SW 1271 (cell line): ENCODE measurements at regions not wholly inside any gene's neighbourhood (a gene's known extent, or its start where the extent isn't known, plus 50 kb on each side); places are given as distances from the start of the nearest gene placed in this dataset.
"Not testable (repeated sequence)": the region's sequence is repeated elsewhere in the genome, so short reads cannot be mapped to it uniquely, and the experiment has no call there.

ENCODE experiments used
- DNase-seq, 2 experiments: peaks; one replicate each; lab custom pipeline; 2025; lab: John Stamatoyannopoulos, UW

DNA sequence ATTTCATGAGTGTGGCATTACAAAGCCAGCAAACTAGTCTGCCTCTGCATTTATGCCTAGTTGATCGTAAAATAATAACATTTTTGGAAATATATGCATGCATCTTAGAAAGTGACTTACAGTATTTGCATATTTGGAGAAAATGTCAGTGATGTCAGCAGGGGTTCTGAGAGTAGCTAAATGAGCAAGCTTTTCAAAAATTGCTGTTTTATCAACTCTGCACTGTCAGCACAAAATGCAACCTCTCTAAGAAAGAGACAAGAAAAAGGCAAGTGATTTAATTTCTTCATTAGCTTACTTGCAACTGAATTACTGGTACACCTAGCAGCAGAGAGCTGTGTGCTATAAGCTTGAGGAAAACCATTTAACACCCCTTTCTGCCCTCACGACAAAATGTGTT lies 632.5 kb upstream of the MMS22L start:
- no peak for DNase-seq

DNA sequence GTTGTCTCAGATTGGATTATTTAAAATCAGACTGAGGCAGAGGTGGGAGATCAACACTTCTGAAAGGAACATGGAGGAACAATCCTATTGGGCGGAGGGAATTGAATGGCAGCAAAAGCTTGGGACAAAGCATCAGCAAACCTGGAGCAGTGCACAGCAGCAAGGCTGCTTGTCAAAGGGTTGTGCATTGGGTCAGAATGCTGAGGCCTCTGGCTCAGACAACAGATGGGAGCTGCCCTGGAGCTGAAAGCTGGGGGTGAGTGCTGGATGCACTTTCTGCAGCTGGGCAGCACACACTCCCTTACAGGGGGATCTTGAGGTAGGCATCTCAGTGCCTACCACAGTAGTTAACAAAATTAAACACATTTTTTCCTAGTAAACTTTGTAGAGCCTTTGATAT lies 634.4 kb upstream of the MMS22L start:
- no peak for DNase-seq

DNA sequence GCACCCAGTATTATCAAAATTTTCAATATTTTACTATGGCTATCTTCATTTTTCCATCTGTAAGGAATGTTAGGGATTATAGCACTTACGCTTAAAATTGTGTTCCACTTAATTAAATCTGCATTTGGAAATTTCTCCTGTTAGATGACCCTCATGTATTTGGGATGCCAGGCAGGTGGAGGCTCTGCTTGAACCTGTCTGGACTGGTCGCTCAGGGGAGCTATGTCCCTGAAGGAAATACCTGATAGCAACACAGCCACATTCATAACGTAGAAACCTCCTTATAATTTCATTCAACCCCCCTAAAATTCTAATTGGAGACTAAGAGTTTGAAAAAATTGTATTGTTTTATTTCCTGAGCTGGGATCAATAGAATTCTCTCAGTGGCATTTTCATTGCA lies 636.0 kb upstream of the MMS22L start:
- DNase-seq: no peak

DNA sequence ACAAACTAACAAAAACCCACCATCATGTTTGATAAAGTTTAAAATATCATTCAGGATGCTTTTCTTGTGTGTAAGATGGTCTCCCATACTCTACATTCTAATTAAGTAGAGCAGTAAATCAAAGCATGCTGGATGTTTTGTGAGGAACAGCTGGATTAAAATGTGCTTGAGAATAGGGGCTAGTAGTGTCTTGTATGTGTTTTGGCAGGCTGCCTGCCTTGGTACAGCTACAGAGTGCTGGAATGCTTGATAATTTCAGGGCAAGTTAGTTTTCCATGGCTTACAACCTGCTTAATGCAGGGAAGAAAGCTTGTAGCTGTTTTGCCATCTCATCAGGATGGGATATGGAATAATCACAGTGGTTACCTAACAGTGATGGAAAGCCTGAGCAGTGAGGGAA lies 636.6 kb upstream of the MMS22L start:
- no peak for DNase-seq

DNA sequence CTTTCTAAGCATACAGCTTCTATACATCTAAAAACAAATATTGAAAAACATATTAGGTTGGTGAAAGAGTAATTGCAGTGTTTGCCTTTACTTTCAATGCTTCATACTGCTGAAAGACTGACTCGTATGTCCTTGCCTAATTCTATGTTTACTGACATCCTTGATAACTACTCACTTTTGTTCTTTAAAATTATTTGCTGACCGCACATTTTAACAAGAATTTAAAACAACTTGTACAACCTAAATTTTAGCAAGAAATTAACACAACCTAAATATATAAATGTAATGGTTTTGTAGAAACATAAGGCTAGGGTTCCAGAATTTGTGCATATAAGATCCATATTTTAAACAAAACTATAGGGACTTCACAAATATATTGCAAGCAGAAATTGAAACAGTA lies 640.2 kb upstream of the MMS22L start:
- DNase-seq: no peak

DNA sequence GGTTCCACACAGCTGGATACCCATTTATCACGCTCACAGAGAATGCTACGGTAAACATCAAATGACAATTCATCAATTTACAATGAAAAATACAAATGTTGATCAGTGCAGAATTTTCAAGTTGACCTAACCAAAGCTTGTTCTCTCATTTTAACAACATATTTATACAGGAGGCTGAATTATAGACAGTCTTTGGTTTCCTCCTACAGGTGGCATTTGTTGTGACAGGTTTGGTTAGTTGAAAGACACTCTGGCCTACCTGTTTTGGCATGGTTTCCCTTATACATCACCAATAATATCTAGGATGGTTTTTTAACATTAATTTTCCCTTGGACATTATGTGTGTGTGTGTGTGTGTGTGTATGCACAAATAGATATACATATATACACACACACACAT lies 642.5 kb upstream of the MMS22L start:
- DNase-seq: no peak

DNA sequence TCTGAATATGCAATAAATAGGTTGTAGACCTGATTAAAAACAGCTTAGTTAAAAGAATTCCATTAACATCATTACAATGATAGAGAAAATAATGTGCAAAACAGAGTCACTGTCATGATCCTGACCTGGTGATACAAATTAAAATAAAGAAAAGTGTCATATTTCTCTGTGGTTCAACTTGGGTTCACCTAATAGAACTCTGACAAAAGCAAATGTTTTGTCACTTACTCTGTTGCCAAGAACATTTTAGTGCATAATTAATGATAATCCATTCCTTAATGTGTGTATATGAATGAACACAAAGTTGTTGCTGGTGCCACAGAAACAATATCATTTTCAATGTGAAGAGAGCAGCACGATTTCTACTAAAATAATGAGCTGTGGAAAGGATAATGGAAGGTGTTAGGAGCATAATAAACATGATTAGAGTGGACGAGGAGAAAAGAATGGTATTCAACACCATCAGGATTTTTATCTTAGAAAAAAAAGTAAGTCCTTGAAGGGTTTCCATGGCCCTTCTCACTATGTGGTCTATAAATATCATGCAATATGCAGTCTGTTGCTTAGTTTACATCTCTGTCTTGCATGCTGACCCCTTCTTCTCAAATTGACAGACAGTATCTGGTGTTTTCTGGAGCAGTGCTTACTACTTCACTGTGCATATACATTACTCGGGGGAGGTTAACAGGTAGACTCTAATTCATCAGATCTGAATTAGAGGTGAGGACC lies 656.6 kb upstream of the MMS22L start:
- no peak for DNase-seq

GRCh38 chr6:97947841-97948240 lies 664.8 kb upstream of the MMS22L start:
- DNase-seq: peak; percentile 36 to 88

DNA sequence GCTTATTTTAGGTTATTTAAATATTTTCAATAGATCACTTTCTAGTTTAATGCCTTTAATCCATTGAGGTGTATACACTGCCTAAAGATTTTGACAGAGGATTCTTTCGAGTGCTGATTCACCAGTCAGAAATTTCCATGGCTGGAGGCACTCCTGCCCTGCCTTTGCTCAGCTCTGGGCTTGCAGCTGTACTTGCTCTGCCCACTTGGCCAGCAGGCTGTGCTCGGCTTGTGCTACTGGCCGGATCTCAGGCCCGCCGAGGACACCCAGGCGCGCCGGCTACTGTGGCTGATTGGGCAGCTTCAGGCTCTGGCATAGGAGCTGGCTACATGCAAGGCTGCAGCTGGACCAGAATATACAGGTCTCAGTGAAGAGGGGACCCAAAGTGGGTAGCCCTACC lies 675.1 kb upstream of the MMS22L start:
- no peak for DNase-seq

DNA sequence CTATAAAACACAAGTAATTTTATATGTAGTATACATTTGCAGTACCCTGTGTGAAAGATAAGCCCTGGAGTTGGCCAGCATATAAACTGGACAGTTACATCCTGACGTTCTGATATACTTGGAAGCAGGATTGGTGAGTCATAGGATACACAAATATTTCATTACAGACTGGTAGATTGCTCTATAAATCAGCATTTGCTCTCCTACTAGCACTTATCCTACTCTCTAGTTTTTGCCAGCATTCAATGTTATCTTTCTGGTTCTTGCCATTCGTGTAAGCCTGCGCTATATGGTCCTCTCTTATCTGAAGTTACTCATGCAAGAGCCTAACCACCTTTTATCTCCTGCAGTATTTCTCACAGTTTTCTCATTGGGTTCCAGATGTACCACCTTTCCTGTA lies 680.2 kb upstream of the MMS22L start:
- no peak for DNase-seq

GRCh38 chr6:97969065-97969464 lies 686.0 kb upstream of the MMS22L start:
- DNase-seq: no peak

GRCh38 chr6:97977084-97977483 lies 694.1 kb upstream of the MMS22L start:
- no peak for DNase-seq

- no peak for DNase-seq
These were observed 695.8 kb upstream of the MMS22L start for GRCh38 chr6:97978855-97979271.

DNA sequence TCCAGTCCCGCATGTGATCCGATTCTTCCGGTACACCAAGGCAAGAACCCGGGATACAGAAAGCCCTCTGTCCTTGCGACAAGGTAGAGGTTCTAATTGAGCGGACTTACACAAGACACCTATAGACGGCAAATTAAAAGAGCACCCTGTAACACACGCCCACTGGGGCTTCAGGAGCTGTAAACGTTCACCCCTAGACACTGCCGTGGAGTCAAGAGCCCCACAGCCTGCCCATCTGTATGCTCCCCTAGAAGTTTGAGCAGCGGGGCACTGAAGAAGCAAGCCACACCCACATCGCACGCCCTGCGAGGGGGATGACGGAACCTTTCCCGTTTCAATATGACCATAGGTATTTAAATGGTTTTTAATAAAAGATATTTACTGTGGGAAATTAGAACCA lies 696.3 kb upstream of the MMS22L start:
- not testable (repeated sequence) for DNase-seq

GRCh38 chr6:97989451-97989850 lies 706.4 kb upstream of the MMS22L start:
- DNase-seq: no peak

DNA sequence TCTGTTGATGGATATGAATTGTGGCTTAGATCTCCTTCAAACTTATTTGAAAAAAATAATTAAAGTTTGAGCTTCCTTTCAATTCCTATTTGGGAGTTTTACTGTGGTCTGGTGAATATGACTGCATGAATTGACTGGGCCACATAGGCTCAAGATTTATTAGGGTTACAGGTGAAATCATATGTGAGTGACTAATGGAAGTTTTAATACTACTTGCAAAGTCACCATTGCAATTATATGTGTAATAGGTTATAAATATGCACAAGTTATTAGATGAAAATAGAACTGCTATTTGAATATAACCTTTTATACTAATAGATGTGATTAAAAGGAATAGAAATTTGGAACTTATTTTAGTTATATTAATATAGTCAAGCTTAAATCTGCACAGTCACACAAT lies 712.1 kb upstream of the MMS22L start:
- DNase-seq: no peak

DNA sequence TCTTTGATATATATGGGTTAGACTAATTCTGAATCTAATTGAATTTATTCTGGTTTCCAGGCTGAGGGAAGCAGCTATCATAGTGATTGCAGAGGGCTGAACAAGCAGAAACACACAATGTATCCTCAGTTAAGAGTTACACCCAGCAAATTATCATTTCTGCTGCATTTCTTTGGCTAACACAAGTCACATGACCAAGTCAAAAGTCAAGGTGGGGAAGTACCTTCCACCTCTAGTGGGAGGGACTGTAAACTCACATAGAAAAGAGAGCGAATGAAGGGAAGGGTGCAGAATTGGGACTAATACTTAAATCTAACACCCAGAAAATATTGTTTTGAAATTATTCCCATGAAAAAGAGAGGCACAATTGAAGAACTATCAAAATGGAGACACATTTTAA lies 719.7 kb upstream of the MMS22L start:
- DNase-seq: no peak

- no peak for DNase-seq
These were observed 731.6 kb upstream of the MMS22L start for GRCh38 chr6:98014442-98015201.

DNA sequence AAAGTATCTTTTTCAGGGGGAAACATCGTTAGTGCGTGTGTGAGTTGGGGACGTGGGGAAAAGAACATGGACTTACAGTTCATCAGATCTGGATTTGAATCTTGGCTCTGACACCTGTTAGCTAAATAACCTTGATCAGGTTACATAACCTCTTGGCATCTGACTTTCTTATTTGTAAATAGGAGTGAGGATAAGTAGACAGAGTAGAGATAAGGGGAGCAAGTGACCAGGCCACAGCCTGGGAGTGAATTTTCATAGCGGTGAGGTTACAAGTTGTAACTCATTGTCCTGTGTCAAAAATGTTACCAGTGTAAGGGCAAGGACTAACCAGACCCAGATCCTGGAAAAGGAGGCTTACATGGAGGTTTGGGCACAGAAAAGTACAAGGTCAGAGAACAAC lies 733.5 kb upstream of the MMS22L start:
- no peak for DNase-seq

- DNase-seq: no peak
These were observed 737.2 kb upstream of the MMS22L start for GRCh38 chr6:98020222-98020621.

DNA sequence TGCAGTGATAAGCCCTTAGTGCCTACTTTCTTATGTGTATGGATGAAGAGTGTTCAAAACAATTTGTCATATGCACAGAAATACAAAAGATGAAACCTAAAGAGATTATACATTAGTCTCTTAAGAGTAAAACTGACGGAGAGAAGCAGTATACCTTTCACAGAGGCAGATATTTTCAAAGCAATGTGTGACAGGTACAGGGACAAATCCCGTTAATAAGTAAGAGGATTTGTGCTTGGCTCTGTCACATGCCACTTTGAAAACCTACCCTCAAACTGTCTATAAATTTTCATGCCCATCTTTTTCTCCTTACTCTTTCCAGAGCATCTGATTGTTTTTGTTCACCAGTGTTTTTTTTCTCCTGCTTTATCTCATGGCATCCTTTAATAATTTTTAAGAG lies 741.3 kb upstream of the MMS22L start:
- DNase-seq: no peak

GRCh38 chr6:98027898-98028297 lies 744.9 kb upstream of the MMS22L start:
- no peak for DNase-seq

DNA sequence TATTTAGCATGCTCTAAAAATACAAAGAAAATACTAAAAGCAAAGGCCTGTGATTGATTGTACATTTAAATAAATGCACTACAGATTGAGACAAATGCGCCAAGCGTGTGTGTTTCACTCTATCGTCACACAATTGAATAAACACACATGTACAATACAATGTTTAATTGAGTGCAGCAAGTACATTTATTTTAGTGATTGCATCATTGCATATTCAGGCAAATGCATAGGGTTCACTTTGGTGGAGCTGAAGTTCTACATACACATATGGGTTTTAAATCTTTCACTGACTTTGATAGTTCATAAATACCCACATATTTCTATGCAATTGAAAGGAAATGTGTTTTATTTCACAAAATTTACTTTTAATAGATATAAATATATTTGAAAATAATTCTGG lies 750.6 kb upstream of the MMS22L start:
- DNase-seq: no peak
